HCT116 (cell line): ENCODE measurements at regions not wholly inside any gene's neighbourhood (a gene's known extent, or its start where the extent isn't known, plus 50 kb on each side); places are given as distances from the start of the nearest gene placed in this dataset.

Experiments
- CEBPB ChIP-seq: IDR thresholded peaks from 2 replicates; pipeline ENCODE4 v1.6.1; 2012; ENCODE audit warnings: low read depth
- CTCF ChIP-seq, 3 experiments: fragments of 200-600 bp in 1 of 3; sonication (generic) in 1 of 3; IDR thresholded peaks in 2 of 3; conservative IDR thresholded peaks in 1 of 3; 2 replicates each; pipeline ENCODE4 v1.5.1; 2012 to 2017; ENCODE audit warnings: low read depth in 2 of 3, low read length in 2 of 3, antibody characterized with exemption in 1 of 3, borderline replicate concordance in 1 of 3, control low read depth in 1 of 3, mild to moderate bottlenecking in 1 of 3, mixed read lengths in 1 of 3, mixed run types in 1 of 3, moderate library complexity in 1 of 3; ENCODE audit not compliant: insufficient read depth in 1 of 3
- EZH2phosphoT487 ChIP-seq: fragments of 200-600 bp; IDR thresholded peaks from 2 replicates; pipeline ENCODE4 v1.6.1; 2018; ENCODE audit warnings: antibody characterized with exemption, borderline replicate concordance
- JUND ChIP-seq: IDR thresholded peaks from 2 replicates; pipeline ENCODE4 v1.6.1; 2012
- POLR2A ChIP-seq: IDR thresholded peaks from 2 replicates; pipeline ENCODE4 v1.7.0; 2011; ENCODE audit warnings: borderline replicate concordance; ENCODE audit not compliant: insufficient read depth, insufficient read length; ENCODE audit errors: extremely low read depth

- TF ChIP-seq POLR2A: no peak
- no peak for TF ChIP-seq CEBPB
- no peak for TF ChIP-seq CTCF (IDR thresholded peaks at IDR 0.05 in 2 of 3, conservative IDR thresholded peaks at IDR 0.05 in 1 of 3; ENCODE audit: borderline replicate concordance in 1 of 3, insufficient read depth in 1 of 3, low read depth in 2 of 3, low read length in 2 of 3)
- TF ChIP-seq JUND: no peak
- TF ChIP-seq EZH2phosphoT487: no peak
These were observed 115.0 kb upstream of the ZNF507 start for GRCh38 chr19:32230441-32230840.
